ENCODE measurements at regions not wholly inside any gene's neighbourhood (a gene's known extent, or its start where the extent isn't known, plus 50 kb on each side); places are given as distances from the start of the nearest gene placed in this dataset.

- no peak for TF ChIP-seq ZNF232 (CRISPR knock-in tag; IDR thresholded peaks at IDR 0.05)
- TF ChIP-seq, protein P1, sequence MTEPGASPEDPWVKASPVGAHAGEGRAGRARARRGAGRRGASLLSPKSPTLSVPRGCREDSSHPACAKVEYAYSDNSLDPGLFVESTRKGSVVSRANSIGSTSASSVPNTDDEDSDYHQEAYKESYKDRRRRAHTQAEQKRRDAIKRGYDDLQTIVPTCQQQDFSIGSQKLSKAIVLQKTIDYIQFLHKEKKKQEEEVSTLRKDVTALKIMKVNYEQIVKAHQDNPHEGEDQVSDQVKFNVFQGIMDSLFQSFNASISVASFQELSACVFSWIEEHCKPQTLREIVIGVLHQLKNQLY (CRISPR knock-in tag; IDR thresholded peaks at IDR 0.05), result no peak
- TF ChIP-seq JUN (CRISPR knock-in tag; IDR thresholded peaks at IDR 0.05), result no peak
- no peak for TF ChIP-seq NR1H2 (CRISPR knock-in tag; IDR thresholded peaks at IDR 0.05)
- TF ChIP-seq NR3C1 (CRISPR knock-in tag; conservative IDR thresholded peaks at IDR 0.05; ENCODE audit: low read depth), result no peak
- TF ChIP-seq, protein P2, sequence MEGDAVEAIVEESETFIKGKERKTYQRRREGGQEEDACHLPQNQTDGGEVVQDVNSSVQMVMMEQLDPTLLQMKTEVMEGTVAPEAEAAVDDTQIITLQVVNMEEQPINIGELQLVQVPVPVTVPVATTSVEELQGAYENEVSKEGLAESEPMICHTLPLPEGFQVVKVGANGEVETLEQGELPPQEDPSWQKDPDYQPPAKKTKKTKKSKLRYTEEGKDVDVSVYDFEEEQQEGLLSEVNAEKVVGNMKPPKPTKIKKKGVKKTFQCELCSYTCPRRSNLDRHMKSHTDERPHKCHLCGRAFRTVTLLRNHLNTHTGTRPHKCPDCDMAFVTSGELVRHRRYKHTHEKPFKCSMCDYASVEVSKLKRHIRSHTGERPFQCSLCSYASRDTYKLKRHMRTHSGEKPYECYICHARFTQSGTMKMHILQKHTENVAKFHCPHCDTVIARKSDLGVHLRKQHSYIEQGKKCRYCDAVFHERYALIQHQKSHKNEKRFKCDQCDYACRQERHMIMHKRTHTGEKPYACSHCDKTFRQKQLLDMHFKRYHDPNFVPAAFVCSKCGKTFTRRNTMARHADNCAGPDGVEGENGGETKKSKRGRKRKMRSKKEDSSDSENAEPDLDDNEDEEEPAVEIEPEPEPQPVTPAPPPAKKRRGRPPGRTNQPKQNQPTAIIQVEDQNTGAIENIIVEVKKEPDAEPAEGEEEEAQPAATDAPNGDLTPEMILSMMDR (IDR thresholded peaks at IDR 0.05), result no peak
- no peak for TF ChIP-seq IRF1 (CRISPR knock-in tag; IDR thresholded peaks at IDR 0.05)
- TF ChIP-seq, protein P3, sequence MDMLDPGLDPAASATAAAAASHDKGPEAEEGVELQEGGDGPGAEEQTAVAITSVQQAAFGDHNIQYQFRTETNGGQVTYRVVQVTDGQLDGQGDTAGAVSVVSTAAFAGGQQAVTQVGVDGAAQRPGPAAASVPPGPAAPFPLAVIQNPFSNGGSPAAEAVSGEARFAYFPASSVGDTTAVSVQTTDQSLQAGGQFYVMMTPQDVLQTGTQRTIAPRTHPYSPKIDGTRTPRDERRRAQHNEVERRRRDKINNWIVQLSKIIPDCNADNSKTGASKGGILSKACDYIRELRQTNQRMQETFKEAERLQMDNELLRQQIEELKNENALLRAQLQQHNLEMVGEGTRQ (CRISPR knock-in tag; IDR thresholded peaks at IDR 0.05), result no peak
Observed at GRCh38 chr21:43342301-43342881, 84.5 kb downstream of the SIK1 start.

Measured in WTC11 (cell line).